ENCODE measurements at regions not wholly inside any gene's neighbourhood (a gene's known extent, or its start where the extent isn't known, plus 50 kb on each side); places are given as distances from the start of the nearest gene placed in this dataset.

DNA sequence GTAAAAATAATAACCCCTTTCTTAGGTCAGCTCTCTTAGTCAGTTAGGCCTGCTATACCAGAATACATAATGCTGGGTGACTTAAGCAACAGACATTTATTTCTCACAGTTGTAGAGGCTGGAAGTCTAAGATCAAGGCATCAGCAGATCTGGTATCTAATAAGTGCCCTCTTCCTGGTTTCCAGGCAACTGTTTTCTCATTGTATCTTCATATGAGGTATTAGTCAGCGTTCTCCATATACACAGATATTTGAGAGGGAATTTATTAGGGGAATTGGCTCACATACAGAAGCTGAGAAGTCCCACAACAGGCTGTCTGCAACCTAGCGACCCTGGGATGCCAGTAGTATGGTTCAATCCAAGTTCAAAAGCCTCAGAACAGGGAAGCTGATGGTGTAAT lies 896.0 kb downstream of the GALC start:
- Mint-ChIP-seq H3K27me3 (ENCODE audit: unreplicated experiment) (no peaks in the 10 kb centered on the region), H3K4me1 (ENCODE audit: unreplicated experiment) (peaks cover 18% of the 10 kb centered on the region), H3K36me3 (ENCODE audit: low read depth, unreplicated experiment) (no peaks in the 10 kb centered on the region), H3K27ac (ENCODE audit: unreplicated experiment) (no peak overlapping the region), H3K9me3 (ENCODE audit: unreplicated experiment) (no peaks in the 10 kb centered on the region), H3K4me3 (ENCODE audit: unreplicated experiment) (no peak overlapping the region)
- TF ChIP-seq CTCF (IDR thresholded peaks at IDR 0.05; ENCODE audit: unreplicated experiment) = no peak
- no peak for DNase-seq (ENCODE audit: low spot score)

DNA sequence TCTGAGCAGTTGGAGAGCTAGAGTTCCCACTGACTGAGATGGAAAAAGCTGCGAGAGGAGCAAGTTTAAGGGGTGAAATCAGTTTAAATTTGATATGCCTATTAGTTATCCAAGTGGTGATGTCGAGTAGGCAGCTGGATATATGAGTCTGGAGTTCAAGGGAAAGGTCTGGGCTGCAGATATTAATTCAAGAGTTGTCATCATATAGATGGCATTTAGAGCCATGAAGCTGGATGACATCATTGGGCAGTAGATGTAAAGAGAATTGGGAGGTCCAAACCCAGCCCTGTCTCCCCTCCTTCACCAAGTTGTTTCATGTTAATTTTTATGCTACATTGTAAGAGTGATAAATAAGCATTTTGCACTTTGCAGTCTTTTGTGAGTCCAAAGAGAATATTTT lies 898.1 kb downstream of the GALC start:
- no peak for DNase-seq (ENCODE audit: low spot score)
- H3K36me3 Mint-ChIP-seq (ENCODE audit: low read depth, unreplicated experiment) = no peaks in the 10 kb centered on the region
- peaks cover 24% of the 10 kb centered on the region for H3K4me1 Mint-ChIP-seq (ENCODE audit: unreplicated experiment)
- no peaks in the 10 kb centered on the region for H3K27me3 Mint-ChIP-seq (ENCODE audit: unreplicated experiment)
- no peaks in the 10 kb centered on the region for H3K9me3 Mint-ChIP-seq (ENCODE audit: unreplicated experiment)
- TF ChIP-seq CTCF (IDR thresholded peaks at IDR 0.05; ENCODE audit: unreplicated experiment) = no peak
- H3K4me3 Mint-ChIP-seq (ENCODE audit: unreplicated experiment) = no peak overlapping the region
- H3K27ac Mint-ChIP-seq (ENCODE audit: unreplicated experiment) = no peak overlapping the region

GRCh38 chr14:87088588-87088987 lies 904.4 kb downstream of the GALC start:
- peaks cover 3% of the 10 kb centered on the region for H3K27me3 Mint-ChIP-seq (ENCODE audit: unreplicated experiment)
- no peaks in the 10 kb centered on the region for H3K9me3 Mint-ChIP-seq (ENCODE audit: unreplicated experiment)
- DNase-seq (ENCODE audit: low spot score) = no peak
- TF ChIP-seq CTCF (IDR thresholded peaks at IDR 0.05; ENCODE audit: unreplicated experiment) = no peak
- H3K4me1 Mint-ChIP-seq (ENCODE audit: unreplicated experiment) = peaks cover 9% of the 10 kb centered on the region
- no peak overlapping the region for H3K4me3 Mint-ChIP-seq (ENCODE audit: unreplicated experiment)
- H3K36me3 Mint-ChIP-seq (ENCODE audit: low read depth, unreplicated experiment) = no peaks in the 10 kb centered on the region
- no peak overlapping the region for H3K27ac Mint-ChIP-seq (ENCODE audit: unreplicated experiment)

DNA sequence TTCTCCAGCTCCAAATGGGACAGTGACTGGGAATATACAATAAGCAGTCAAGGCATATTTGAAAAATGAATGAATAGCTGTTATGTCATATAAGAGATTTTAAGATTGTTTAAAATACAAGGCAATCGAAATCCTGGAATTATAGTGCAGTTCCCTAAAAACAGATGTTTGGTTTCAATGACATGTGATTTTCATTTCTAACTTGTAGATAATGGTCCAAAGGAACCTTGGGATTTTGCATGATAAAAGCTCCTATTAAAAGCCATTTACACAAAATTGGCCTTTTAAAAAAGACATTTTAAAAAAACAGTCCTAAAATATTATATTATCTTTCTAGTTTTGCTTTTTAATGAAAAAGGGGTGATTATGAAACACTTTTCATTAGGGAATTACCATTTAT lies 905.1 kb downstream of the GALC start:
- H3K27ac Mint-ChIP-seq (ENCODE audit: unreplicated experiment) = no peak overlapping the region
- H3K4me3 Mint-ChIP-seq (ENCODE audit: unreplicated experiment) = no peak overlapping the region
- no peak for DNase-seq (ENCODE audit: low spot score)
- peaks cover 9% of the 10 kb centered on the region for H3K4me1 Mint-ChIP-seq (ENCODE audit: unreplicated experiment)
- peaks cover 3% of the 10 kb centered on the region for H3K27me3 Mint-ChIP-seq (ENCODE audit: unreplicated experiment)
- H3K36me3 Mint-ChIP-seq (ENCODE audit: low read depth, unreplicated experiment) = no peaks in the 10 kb centered on the region
- H3K9me3 Mint-ChIP-seq (ENCODE audit: unreplicated experiment) = no peaks in the 10 kb centered on the region
- no peak for TF ChIP-seq CTCF (IDR thresholded peaks at IDR 0.05; ENCODE audit: unreplicated experiment)

GRCh38 chr14:87084908-87085307 lies 908.1 kb downstream of the GALC start:
- H3K27ac Mint-ChIP-seq (ENCODE audit: unreplicated experiment) = no peak overlapping the region
- H3K4me1 Mint-ChIP-seq (ENCODE audit: unreplicated experiment) = peaks cover 7% of the 10 kb centered on the region
- no peaks in the 10 kb centered on the region for H3K9me3 Mint-ChIP-seq (ENCODE audit: unreplicated experiment)
- no peak for TF ChIP-seq CTCF (IDR thresholded peaks at IDR 0.05; ENCODE audit: unreplicated experiment)
- no peak for DNase-seq (ENCODE audit: low spot score)
- H3K36me3 Mint-ChIP-seq (ENCODE audit: low read depth, unreplicated experiment) = no peaks in the 10 kb centered on the region
- no peak overlapping the region for H3K4me3 Mint-ChIP-seq (ENCODE audit: unreplicated experiment)
- peaks cover 4% of the 10 kb centered on the region for H3K27me3 Mint-ChIP-seq (ENCODE audit: unreplicated experiment)
